Hepatic stellate cell (primary cell): ENCODE measurements at regions not wholly inside any gene's neighbourhood (a gene's known extent, or its start where the extent isn't known, plus 50 kb on each side); places are given as distances from the start of the nearest gene placed in this dataset.

Experiments
- DNase-seq: peaks from one replicate; pipeline ENCODE4 v3.0.0; 2011; ENCODE audit warnings: low spot score

DNA sequence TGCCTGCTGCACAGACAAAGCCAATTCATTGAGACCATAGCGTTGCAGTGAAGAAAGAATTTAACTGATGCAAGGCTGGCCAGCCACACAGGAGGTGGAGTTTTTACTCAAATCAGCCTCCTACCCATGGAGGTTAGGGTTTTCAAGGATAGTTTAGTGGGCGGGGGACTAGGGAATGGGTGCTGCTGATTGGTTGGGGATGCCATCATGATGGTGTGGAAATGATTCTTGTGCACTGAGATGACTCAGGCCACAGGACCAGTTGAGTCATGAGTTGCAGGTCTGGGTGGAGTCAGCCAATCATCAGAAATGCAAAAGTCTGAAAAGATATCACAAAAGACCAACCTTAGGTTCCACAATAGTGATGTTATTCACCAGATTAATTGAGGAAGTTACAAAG, 359.6 kb downstream of the FOXO1 start:
- DNase-seq, result no peak

DNA sequence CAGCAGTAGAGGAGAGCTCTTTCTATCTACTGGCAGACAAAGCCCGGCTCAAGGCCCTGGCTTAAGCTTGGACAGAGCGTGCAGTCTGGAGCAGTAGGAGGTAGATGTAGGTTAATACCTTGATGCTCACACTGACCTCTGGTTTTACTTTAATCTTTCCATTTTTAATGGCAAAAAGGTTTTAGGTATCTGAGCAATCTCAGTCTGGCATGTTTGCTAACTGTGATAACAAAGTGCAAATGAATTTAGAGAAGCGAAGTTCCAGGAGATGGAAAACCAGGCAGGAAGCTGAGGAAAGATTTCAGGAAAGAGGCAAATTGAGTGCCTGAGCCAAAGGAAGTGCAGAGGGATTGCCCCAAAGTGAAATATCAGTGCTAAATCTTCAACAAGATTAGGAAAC, 356.6 kb downstream of the FOXO1 start:
- DNase-seq, result no peak

DNA sequence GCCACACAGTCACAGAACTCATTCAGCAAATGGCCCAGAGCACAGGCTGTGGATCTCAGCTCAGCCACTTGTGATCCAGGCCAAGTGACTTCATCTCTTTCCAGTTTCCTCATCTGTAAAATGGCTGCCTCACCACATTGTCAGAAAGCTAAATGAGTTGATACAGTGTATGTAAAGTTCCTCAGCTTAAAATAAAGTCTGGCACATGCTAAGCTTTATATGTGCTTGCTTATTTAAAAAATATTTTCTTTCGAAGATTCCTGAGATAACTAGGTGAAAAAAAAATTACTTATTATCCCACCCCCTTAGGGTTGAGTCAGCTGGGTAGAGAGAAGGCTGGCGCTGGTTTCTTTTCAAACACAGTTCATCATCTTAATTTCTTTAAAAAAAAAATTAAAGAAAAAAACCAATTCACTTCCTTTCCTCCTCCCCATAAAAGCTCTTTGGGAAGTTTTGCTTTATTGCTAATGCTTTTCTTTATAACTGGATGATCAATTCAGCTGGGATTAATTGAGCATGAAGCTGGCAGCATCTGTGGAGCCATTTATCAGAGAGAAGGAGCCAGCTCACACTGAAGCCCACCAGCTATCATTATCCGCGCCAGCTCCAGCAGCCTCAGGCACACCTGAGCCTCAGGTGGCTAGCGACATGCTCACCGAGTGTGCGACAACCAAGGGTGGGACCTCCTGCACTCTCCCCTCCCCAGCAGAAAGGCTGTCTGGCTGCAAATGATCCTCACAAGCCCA, 354.9 kb downstream of the FOXO1 start:
- DNase-seq, result no peak

DNA sequence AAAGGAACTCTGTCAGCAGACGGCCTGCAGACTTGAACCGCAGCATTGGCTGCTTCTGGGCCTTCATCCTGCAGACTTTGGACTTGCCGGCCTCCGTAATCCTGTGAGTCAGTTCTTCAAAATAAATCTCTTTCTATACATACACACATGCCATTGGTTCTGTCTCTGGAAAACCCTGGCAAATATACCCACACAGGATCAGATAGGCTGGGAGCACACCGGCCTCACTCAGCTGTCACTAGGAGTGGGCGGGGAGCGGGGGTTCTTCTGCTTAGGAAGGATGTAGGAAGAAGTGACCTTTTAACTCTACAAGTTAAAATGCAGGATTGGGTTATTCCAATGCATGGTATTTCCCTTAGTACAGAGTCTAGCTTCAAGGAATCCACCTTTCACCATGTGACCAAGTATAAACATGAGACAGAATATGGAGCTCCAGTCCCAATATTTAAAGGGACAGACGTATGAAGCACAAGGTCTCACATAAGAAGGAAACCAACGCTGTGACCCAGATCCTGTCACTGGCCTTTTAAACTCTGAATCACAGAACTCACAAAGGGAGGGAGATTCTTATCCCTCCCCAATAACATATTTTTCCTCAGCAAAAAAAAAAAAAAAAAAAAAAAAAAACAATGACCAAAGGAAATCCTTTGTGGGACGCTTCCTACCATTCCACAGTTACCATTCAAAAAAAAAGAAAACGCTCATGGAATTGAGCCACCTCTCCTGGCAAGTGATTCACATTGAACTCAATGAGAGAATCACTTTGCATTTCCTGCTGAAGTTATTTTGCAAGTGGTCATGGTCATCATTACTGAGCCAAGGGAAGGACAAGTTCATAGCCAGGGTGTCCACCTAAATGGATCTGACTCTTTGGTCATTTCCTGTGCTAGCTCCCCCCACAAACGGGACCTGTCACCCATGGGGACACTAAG, 352.9 kb downstream of the FOXO1 start:
- DNase-seq, result no peak

DNA sequence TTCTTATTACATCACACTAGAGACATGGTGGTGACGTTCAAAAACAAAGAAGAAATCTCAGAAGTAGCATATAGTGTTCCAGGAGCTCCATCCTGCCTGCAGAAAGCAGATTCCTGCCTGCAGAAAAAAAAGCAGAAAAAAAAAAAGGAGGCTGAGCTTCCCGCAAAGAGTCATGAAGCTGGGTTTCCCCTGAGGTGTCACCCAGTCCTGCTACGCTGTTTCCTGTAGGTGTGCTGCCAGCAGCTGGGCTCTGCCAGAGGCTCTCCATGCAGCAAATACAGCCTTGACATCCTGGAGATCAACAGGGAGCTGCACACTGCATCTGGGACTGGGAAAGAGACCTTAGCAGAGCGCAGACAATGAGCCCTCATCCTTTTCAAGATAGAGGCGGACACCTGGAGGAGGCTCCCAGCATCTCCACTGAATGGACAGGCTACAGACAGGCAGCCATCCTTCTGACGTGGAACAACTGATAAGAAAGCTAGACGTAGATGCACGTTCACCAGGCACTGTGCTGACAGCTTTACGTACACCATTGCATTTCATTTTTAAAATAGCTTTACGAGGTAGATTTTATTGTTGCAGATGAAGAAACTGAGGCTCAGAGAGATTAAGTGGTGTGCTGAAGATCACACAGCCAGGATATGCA, 350.9 kb downstream of the FOXO1 start:
- no peak for DNase-seq

DNA sequence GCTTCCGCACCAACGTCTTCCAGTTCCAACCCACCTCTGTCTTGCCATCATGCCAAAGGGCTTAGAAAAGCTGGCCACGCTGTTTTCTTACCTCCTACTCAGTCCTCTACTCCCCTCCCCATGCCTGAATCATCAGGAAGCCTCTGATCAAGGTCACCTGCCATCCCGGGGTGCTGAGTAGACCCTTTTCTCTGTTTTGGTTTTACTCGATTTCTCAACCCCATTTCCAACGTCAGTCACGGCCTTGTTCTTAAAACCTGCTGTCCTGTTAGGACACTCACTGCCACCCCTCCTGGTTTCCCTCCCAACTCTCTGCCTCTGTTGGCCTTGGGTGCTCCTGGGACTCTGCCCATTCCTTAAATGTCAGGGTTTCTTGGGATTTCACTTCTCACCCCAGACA, 350.1 kb downstream of the FOXO1 start:
- no peak for DNase-seq

DNA sequence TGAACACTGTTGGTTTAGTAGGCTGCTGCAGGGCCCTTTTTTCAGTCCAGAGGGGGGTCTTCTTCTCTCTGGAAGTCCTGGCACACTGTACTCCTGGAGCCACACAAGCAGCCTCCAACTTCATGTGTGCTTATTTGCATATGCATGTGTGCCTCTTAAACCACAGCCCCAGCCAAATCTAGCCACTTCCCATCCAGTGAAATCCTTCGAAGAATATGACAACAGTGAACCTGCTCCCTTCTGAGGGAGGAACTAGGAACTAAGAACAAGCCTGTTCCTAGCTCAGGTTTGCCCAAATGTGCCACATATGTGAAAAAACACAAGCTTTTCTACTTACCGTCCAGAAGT, 348.5 kb downstream of the FOXO1 start:
- DNase-seq, result no peak

DNA sequence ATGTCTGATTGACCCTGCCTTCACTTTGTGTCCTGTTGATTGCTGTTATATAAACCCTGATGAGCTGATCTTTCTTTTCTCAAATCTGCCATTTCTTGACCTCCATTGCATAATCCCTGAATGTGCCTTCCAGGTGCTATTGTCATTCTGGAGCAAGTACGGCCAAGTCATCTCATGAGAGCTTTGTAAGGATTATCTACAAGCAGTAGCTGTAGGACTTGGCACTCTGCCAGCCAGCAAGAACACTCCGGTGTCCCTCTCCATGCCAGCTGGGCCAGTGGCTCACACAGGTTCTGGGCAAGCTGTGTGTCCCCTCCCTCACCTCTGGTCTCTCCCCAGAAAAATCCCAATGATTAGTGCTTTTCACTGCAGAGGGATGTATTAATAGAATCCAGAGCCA, 348.1 kb downstream of the FOXO1 start:
- DNase-seq, result no peak

DNA sequence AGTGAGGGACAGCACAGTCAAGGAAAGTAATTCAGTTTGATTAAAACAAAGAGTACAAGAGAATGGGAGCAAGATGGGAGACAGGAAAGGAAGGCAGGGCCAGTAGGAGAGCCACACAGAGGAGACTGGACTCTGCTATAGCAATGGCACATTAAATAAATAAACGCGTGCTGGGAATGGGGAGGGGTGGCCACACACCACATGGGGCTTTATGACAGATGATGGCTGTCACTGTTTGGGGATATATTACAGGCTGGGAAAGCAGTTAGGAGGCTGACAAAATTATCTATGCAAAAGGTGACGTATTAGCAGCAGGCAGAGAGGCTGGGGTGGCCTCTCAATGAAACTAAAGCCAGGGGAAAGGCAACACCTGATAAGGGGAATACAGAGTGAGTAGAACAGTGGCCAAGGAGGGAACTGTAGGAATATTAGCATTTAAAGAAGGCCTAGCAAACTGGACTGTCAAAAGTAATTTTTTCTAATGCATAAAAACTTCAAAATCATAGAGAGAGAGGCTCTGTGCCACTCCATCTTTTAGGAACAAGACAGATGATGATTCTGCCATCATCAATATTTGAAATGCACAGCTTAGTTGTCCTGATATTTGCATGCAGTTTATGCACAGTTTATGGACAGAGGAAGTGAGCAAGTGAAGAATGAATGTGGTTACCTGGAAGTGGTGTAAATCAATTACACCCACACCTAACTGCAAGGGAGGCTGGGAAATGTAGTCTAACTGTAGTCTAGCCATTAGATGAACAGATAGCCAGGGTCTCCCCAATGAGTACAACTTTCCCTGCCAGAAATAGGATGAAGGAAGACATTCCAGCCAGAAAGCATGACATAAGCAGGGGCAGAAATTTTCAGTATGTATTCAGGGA, 346.5 kb downstream of the FOXO1 start:
- no peak for DNase-seq

DNA sequence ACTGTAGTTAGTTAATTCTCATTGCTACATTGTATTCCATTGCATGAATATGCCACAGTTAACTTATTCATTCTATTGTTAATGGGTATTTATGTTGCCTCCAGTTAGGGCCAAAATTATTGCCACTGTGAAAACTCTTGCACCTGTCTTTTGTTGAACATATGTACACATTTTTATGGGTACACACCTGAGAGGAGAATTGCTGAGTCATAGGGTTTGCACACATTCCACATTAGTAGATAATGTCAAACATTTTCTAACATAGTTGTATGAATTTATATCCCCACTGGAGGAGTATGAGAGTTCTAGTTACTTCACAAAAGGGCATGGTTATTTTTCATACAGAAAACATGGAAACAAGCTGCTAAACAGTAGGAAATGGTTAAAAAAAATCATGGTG, 338.4 kb downstream of the FOXO1 start:
- DNase-seq, result no peak

DNA sequence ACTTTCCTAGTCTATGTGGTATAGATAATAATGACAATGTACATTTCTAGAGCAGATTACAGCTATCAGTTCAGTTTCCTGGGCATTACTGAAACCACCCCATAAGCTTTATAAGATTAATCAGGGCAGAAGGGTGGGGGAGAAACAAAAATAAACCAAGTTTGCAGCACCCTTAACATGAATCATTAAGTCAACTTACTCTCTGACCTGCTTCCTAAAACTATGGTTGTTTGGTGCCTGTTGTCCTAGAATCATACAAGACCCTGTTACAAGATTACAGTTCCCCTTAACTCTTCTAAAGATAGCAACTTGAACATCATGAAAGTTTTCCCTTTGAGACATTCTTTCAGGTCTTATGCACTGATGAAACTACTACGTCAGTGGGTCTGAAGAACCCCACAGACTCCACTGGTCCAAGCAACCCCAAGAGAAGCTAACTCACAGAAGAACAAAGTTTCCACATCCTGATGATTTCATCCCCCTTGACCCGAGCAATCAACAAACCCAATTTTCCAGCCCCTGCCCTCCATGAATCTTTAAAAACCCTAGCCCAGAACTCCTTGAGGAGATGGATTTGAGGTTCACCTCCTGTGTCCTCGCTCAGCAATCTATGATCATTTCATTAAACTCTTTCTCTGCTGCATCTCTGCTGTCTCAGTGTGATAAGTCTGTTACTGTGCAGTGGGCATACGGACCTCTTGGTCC, 336.5 kb downstream of the FOXO1 start:
- DNase-seq, result no peak

DNA sequence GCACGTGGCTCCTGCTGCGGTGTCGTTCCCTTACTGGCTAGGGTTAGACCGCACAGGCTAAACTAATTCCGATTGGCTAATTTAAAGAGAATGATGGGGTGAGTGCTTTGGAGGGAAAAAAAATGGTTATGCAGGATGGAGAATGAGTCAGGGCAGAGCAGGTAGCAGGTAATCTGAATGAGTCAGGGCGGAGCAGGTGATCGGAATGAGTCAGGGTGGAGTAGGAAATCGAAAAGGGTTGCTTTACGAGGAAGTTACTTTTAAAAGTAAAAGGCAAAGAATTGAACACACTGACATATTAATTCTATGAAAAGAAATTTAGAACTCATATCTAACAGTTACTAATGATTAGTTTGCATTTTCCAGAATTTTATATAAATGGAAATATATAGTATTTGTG, 335.5 kb downstream of the FOXO1 start:
- no peak for DNase-seq

DNA sequence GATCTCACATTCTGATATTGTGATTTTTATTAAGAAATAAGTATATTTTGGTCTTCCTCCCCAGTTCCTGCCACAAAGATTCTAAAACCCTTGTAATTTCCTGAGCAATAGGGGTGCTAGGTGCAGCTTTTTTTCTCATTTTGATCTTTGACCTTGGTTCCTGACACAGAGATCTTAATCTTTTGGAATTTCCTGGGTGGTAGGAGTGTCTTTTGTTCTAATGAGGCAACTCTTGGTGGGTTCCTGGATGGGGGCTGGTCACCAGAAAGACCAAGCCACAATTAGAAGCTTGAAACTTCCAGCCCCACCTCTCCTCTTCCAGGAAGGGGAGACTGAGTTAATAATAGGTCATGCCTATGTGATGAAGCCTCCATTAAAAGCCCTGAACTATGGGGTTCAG, 334.6 kb downstream of the FOXO1 start:
- DNase-seq, result no peak

DNA sequence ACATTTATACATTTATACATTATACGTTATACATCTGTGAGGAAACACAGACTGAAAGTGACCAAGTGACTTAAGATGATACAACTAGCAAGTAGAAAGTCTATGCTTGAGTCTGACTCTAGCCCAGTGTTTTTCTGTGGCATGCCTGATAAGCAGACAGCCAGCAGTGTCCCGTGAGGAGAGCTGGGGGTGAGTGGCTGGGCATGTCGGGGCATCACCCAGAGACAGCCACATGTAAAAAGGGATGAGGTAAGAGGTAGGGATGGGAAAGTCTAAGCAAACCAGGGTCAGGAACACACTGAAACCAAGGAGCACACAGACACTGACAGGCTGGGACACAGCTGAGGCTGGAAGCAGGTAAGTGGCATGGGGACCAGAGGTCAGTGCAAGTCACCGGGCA, 333.2 kb downstream of the FOXO1 start:
- no peak for DNase-seq

DNA sequence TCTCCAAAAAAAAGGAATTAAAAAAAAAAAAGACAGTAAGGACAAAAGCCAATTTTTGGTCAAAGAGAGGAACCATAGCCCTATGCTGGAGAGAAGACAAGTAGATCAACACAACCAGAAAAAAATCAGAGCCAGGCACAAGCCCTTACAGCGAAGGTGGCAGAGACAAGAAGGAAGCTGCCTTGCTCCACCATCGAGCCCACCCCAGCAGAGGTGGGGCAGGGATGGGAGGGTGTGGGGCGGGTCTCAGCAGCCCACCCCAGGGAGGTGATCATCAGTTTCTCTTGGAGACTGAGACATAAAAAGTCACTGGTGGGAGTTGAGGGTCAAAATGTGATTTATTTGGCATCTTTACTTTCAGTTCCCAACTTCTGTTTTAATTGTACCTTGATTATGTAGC, 332.4 kb downstream of the FOXO1 start:
- no peak for DNase-seq

DNA sequence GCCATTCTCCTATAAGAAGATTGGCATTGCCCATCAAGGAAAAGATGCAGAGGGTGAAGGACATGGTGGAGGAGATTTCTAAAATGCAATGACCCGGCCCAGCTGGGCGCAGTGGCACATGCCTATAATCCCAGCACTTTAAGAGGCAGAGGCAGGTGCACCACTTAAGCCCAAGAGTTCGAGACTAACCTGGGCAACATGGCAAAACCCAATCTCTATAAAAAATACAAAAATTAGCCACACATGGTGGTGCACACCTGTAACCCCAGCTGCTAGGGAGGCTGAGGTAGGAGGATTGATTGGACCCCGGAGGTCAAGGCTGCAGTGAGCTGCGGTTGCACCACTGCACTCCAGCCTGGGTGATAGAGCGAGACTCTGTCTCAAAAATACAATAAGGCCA, 331.8 kb downstream of the FOXO1 start:
- DNase-seq, result no peak

DNA sequence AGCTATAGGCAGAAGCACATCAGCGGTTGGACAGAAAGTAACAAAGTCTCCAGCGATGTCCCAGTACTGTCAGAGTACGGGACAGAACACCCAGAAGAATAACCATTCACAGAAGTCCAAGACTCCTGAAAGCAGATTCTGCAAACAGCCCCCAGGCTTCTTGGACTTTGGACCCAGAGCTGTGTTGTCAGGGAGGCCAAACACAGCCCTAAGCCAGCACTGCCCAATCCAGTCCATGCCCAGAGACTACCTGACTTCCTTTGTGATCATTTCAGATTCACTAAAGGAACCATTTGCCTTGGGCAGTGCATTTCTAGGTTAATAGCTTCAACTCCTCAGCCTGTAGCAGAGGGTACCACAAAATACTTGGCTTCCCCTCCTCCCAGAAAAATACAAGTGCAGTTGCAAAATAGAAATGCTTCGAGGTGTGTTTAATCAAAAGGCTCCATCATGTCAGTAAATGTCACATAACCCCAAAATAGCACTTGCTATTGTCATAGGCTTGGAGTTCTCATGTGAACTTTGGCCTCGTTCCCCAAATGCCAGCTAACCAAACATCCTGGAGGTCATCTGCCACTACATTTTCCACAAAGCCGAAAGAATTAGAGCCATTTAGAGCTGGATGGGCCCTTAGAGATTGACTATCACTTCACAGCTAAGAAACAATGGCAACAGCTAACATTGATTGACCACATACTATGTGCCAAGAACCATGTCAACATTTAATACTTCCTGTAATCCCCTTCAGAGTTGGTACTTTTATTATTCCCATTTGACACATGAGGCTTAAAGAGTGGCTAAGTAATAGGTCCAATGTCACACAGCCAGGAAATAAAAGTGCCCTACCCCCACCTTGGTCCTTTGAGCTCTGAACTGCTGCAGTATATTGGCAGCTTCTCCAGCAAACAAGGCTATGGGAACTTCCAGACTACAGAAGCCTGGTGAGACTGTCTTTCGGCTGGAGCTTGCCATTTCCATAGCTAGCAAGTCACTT, 329.9 kb downstream of the FOXO1 start:
- DNase-seq, result no peak

DNA sequence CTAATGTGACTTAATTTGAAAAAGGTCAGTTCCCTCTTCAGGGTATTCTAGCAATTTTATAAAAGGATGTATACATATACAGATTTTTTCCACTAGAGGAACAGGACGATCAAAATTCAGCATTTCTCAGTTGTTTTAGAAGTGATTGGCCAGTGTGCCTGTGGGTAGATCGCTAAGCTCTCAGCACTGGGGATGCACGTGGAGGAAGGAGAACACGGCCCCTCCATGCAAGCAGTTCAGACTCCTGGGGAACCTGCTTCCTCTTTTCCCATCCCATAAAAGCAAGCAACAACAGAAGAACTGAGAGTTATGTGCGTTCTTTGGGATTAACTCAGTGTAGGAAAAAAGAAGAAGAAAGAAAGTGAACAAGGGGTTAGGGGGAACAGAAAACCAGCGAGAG, 328.8 kb downstream of the FOXO1 start:
- DNase-seq, result no peak

DNA sequence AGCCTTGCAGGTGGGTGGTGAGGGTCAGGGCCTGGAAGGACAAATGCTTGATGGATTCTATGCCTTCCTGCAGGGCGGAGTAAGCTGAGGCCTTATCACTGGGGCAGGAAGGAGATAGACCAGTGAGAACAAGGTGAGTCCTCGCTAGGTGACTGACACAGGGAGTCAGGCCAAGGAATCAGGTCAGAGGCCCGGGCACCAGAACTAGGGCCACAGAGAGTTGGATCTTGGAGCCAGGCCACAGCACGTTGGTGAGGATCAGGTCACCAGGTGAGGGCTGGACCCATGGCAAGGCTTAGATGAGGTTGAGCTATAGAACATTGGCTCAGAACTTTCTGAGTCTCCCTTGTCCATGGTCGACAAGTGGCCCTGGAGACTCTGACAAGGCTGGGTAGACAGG, 328.2 kb downstream of the FOXO1 start:
- DNase-seq, result no peak
